ENCODE measurements at regions not wholly inside any gene's neighbourhood (a gene's known extent, or its start where the extent isn't known, plus 50 kb on each side); places are given as distances from the start of the nearest gene placed in this dataset.
"Not testable (repeated sequence)": the region's sequence is repeated elsewhere in the genome, so short reads cannot be mapped to it uniquely, and the experiment has no call there.

DNA sequence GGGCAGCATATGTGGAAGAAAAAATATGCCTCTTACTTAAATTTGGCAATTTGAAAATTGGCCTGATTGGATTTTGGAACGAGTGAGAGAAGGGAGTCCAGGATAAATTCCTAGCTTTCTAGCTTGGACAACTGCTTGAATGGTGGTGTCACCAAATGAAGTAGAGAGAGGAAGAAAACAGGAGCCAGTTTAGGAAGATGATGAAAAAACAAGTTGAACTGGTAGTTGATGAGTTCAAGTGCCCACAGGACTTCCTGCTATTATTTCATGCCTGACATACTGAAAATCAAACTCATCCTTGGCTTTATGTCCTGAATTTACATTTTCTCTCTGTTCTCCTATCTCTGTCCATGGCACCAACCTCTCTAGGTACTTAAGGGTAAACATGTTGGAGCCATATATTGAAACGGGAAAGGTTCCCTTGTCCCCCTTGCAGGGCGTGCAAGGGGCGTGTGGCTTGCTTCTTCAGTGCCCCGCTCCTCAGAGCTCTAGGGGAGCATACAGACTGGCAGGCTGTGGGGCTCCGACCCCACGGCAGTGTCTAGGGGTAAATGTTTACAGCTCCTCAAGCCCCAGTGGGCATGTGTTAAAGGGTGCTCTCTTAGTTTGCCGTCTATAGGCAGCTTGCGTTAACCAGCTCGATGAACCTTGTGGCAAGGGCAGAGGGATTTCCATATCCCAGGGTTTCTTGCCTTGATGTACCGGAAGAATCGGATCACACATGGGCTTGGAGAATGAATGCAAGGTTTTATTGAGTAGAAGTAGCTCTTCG, 250.7 kb upstream of the PGRMC2 start:
- Mint-ChIP-seq H3K4me1 (no peaks in the 10 kb centered on the region), H3K36me3 (ENCODE audit: low read depth) (no peaks in the 10 kb centered on the region), H3K27me3 (peaks cover 12% of the 10 kb centered on the region), H3K27ac (no peak overlapping the region), H3K9me3 (no peaks in the 10 kb centered on the region), H3K4me3 (no peak overlapping the region)
- ATAC-seq (replicated peaks), result no peak

DNA sequence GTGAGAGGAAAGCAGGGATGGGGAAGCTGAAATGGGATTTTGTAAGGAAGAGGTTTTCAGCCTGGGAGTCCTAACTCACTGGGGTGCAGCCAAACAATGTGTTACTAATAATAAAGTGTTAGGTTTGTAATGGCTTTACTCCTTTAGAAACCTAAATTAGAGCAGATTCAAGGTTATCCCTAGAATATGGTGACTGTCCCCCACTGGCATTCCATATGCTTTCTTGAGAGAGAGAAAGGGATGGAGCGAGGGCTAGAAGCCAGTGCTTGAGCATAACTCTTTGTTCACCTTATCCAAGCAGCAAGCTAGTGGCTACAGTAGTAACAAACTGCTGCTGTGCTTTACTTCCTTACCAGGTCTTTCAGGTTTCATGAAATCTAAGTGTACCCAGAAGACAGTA, 249.1 kb upstream of the PGRMC2 start:
- Mint-ChIP-seq H3K36me3 (ENCODE audit: low read depth) (no peaks in the 10 kb centered on the region), H3K27ac (no peak overlapping the region), H3K4me3 (no peak overlapping the region), H3K27me3 (peaks cover 12% of the 10 kb centered on the region), H3K9me3 (no peaks in the 10 kb centered on the region), H3K4me1 (no peaks in the 10 kb centered on the region)
- no peak for ATAC-seq (replicated peaks)

DNA sequence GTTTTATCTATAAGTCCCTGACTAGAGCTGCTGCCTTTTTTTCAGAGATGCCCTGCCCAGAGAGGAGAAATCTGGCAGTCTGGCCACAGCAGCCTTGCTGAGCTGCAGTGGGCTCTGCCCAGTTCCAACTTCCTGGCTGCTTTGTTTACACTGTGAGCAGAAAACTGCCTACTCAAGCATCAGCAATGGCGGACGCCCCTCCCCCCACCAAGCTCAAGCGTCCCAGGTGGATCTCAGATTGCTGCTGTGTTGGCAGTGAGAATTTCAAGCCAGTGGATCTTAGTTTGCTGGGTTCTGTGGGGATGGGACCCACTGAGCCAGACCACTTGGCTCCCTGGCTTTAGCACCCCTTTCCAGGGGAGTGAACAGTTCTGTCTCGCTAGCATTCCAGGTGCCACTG, 247.9 kb upstream of the PGRMC2 start:
- H3K4me1 Mint-ChIP-seq; H3K9me3 Mint-ChIP-seq; H3K36me3 Mint-ChIP-seq (ENCODE audit: low read depth); ATAC-seq (replicated peaks); H3K27ac Mint-ChIP-seq; H3K4me3 Mint-ChIP-seq: not testable (repeated sequence)
- peaks cover 12% of the 10 kb centered on the region for H3K27me3 Mint-ChIP-seq

DNA sequence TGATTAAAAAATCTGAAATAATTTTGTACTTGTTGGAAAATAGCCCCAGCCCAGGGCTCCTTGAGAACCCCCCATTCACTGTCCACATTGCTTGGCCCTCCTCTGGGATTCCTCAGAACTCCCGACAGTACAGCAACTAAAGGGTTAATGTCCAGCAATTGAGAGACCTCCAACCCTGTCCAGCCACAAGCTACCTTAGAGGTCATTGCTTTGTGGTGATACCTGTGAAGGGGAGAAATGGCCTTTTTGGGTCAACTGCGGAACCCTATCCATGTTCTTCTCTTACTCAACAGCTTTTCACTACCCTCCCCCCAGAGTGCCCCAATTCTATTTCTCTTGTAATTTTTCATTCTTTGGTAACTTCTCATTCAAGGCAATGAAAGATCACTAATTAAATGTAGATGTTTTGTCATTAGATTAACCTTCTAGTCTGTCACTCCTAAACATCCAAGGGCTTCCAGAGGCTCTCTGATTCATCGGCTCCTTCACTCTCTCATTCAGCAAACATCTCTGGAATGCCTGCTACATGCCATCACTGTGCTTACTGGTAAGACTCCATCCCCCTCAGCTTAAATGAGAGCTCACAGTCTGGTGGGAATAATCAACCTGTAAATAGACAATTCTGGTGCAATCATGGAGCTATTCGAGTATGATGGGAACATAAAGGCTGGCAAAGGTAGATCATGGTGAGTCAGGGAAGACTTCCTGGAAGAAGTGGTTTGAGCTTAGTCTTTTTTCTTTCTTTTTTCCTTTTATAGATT, 241.4 kb upstream of the PGRMC2 start:
- no peak overlapping the region for H3K27ac Mint-ChIP-seq
- peaks cover 3% of the 10 kb centered on the region for H3K27me3 Mint-ChIP-seq
- no peaks in the 10 kb centered on the region for H3K36me3 Mint-ChIP-seq (ENCODE audit: low read depth)
- no peak overlapping the region for H3K4me3 Mint-ChIP-seq
- ATAC-seq (replicated peaks), result no peak
- peaks cover 4% of the 10 kb centered on the region for H3K9me3 Mint-ChIP-seq
- peaks cover 4% of the 10 kb centered on the region for H3K4me1 Mint-ChIP-seq

DNA sequence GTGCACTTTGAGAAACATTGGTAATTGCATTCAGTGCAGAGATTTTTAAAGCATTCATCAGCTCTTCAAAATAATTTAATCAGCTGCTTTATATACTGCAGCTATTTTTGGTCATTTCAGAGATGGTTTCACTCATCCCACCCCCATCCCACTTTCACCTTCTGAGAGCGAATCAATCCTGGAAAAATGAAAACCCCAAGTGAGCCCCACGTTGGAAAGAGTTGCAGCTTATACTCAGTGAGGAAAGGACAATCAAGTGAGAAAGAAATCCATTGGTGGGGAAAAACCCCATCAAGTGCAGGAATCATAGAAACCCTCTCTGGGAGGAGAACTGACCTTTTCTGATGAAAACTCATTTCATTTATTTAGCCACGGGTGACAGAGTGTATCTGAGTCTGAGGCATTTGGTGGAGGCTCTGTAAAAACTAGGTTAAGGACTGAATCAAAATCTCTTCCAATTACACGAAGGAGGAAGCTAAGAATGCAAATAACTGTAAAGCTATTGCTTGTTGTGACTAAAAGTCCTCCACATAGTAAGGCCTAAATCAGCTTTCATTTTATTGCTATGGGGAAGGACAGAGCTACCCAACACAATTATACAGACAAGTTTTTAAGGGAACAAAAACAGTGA, 240.4 kb upstream of the PGRMC2 start:
- peaks cover 9% of the 10 kb centered on the region for H3K27me3 Mint-ChIP-seq
- peaks cover 4% of the 10 kb centered on the region for H3K4me1 Mint-ChIP-seq
- no peaks in the 10 kb centered on the region for H3K36me3 Mint-ChIP-seq (ENCODE audit: low read depth)
- H3K4me3 Mint-ChIP-seq, result no peak overlapping the region
- peaks cover 4% of the 10 kb centered on the region for H3K9me3 Mint-ChIP-seq
- no peak overlapping the region for H3K27ac Mint-ChIP-seq
- ATAC-seq (replicated peaks), result no peak

DNA sequence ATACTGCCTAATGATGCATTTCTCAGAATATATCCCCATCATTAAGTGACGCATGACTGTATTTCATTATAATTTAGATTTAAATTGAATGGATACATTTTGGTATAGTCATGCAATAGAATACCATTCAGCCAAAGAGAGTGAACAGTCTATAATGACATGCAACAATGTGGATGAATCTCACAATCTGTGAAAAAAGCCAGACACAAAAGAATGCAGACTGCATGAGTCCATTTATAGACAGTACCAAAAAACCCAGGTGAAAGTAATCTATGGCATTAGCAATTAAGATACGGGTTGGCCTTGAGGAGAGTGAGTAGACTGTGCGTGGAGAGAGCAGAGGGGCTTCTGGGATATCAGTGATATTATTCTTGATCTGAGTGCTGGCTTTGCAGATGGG, 239.7 kb upstream of the PGRMC2 start:
- no peak for ATAC-seq (replicated peaks)
- Mint-ChIP-seq H3K9me3 (peaks cover 4% of the 10 kb centered on the region), H3K27ac (no peak overlapping the region), H3K27me3 (peaks cover 12% of the 10 kb centered on the region), H3K4me3 (no peak overlapping the region), H3K4me1 (peaks cover 4% of the 10 kb centered on the region), H3K36me3 (ENCODE audit: low read depth) (no peaks in the 10 kb centered on the region)

DNA sequence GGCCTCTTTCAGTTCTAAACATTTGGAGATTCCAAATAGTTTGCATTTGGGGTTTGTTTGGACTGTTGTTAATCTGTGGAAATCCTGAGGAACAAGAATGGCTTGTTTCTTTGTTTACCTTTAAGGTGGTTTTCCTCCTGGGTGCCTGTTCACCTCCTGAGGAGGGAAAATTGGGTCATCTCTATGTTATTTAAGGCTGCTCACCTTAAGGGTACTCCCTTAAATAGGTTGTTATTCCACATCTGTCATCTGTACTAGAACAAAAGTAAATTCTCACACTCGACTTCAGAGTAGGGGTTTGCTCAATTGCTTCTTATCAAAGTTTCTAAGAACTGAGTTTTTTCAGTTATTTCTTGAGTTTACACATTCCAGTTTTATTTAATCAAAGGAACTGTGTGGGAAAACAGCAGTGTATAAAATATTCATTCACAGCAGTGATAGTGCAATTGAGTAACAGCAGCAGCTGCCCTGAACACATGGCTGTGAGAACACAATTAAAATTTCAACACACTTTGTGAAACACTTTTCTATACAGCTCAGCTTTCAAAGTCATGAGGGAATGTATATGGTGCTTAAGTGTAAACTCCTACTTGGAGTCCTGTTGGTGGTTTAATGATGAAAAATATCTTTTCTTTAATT, 238.5 kb upstream of the PGRMC2 start:
- Mint-ChIP-seq H3K4me1 (peaks cover 4% of the 10 kb centered on the region), H3K4me3 (no peak overlapping the region), H3K27me3 (peaks cover 21% of the 10 kb centered on the region), H3K27ac (peak overlapping the region; percentile 32), H3K36me3 (ENCODE audit: low read depth) (no peaks in the 10 kb centered on the region), H3K9me3 (peaks cover 4% of the 10 kb centered on the region)
- ATAC-seq (replicated peaks), result no peak

DNA sequence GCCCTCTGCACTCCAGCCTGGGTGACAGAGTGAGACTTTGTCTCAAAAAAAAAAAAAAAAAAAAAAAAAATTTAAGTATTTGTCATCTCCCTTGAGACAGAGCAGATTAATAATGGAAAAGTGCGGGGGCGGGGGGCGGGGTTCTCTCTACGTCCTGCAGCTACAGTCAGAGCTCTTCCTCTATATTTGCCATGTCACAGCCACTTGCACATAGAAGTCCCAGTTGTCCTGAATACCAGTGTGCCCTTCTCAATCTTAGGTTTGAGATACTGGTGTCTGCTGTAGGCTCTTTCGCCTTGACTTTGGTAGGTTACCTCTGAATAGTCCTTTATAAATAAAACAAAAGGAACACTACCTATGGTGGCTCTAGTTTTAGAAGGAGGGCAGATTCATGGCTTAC, 237.8 kb upstream of the PGRMC2 start:
- H3K36me3 Mint-ChIP-seq (ENCODE audit: low read depth), result no peaks in the 10 kb centered on the region
- no peak overlapping the region for H3K4me3 Mint-ChIP-seq
- peak overlapping the region; percentile 32 for H3K27ac Mint-ChIP-seq
- ATAC-seq (replicated peaks), result peak; percentile 45
- peaks cover 4% of the 10 kb centered on the region for H3K4me1 Mint-ChIP-seq
- peaks cover 4% of the 10 kb centered on the region for H3K9me3 Mint-ChIP-seq
- peaks cover 27% of the 10 kb centered on the region for H3K27me3 Mint-ChIP-seq

DNA sequence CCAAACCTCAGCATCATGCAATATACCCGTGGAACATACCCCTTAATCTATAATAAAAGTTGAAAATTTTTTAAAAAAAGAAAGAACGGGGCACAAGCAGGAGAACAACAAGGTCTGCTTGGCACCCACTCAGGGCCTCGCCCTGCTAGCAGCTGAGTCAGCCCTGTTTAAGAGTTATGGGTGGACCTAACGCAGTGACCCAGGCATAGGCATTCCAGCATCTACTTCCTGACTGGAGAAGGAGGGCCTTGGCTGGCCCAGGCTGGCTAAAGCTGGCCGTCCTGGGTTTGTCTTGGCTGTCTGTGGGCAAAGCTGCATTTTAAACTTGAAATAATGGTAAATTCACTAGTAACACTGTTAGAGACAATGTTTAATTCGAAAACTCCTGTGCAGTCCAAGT, 236.7 kb upstream of the PGRMC2 start:
- H3K4me3 Mint-ChIP-seq, result no peak overlapping the region
- H3K4me1 Mint-ChIP-seq, result peaks cover 4% of the 10 kb centered on the region
- peaks cover 28% of the 10 kb centered on the region for H3K27me3 Mint-ChIP-seq
- ATAC-seq (replicated peaks), result no peak
- no peaks in the 10 kb centered on the region for H3K36me3 Mint-ChIP-seq (ENCODE audit: low read depth)
- H3K27ac Mint-ChIP-seq, result no peak overlapping the region
- peaks cover 4% of the 10 kb centered on the region for H3K9me3 Mint-ChIP-seq

DNA sequence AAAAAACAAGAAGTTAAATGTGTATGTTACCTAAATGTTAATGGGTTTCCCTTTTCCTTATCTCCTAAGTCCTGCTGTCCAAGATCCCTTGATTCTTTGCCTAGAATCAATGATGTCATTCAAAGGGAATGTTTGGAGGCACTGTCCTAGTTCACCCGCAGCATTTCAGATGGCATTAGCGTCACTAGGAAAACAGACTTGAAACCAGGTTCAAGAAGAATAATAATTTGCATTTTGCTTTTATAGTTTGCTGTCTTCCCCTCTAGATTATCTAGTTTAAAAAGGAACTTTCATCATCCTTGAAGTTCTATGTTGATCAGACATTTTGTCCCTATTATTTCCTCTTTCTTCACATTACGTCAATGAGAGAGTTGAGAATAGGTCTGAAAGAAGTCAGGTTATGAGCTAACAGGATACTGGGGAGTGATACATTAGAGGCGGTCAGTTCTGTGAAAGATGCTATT, 234.1 kb upstream of the PGRMC2 start:
- Mint-ChIP-seq H3K4me3 (no peak overlapping the region), H3K27me3 (peaks cover 28% of the 10 kb centered on the region), H3K4me1 (peaks cover 4% of the 10 kb centered on the region), H3K36me3 (ENCODE audit: low read depth) (no peaks in the 10 kb centered on the region), H3K27ac (no peak overlapping the region), H3K9me3 (peaks cover 4% of the 10 kb centered on the region)
- ATAC-seq (replicated peaks), result no peak

DNA sequence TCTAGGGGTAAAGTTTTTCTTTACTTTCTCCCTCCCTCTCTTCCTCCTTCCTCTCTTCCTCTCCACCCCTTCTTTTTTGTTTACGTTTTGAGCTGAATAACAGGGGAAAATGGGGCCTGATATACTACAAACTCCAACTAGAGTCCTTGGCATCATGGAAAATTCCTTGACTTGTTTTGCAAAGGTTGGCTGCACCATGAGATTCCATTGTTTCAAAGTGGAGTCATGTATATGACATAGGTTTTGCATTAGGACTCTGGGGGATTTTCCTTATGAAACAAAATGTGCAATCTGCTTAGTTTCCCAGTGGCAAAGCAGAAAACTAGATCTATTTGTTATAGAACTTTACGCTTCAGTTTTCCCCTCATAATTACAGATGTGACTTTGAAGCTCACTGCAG, 233.5 kb upstream of the PGRMC2 start:
- Mint-ChIP-seq H3K4me1 (peaks cover 4% of the 10 kb centered on the region), H3K36me3 (ENCODE audit: low read depth) (no peaks in the 10 kb centered on the region), H3K9me3 (peaks cover 4% of the 10 kb centered on the region), H3K27ac (no peak overlapping the region), H3K4me3 (no peak overlapping the region), H3K27me3 (peaks cover 28% of the 10 kb centered on the region)
- ATAC-seq (replicated peaks), result no peak

DNA sequence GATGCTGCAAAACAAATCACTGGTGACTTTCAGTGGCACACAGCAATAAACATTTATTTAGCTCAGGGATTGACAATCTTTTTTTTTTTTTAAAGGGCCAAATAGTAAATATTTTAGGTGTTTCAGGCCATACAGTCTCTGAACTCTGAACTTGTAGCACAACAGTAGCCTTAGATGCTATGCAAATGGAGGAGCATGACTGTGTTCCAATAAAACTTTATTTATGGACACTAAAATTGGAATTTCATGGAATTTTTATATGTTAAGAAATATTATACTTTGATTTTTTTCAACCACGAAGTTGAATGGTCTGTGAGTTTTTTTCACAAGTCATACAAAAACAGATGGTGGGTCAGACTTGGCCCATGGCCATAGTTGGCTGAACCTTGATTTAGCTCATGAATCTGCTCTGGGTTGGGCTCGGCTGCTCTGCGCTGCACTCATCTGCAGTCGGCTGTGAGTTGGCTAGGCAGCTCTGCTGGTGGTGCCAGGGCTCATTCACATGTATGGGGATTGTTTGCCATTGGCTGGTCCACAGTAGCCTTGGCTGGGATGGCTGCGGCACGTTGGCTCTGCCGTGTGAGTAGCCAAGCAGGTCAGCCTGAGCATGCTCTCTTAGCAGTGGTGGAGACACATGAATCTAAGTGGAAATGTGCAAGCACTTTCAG, 231.7 kb upstream of the PGRMC2 start:
- H3K4me1 Mint-ChIP-seq, result no peaks in the 10 kb centered on the region
- H3K36me3 Mint-ChIP-seq (ENCODE audit: low read depth), result no peaks in the 10 kb centered on the region
- H3K27ac Mint-ChIP-seq, result no peak overlapping the region
- no peaks in the 10 kb centered on the region for H3K9me3 Mint-ChIP-seq
- no peak overlapping the region for H3K4me3 Mint-ChIP-seq
- H3K27me3 Mint-ChIP-seq, result peaks cover 25% of the 10 kb centered on the region
- ATAC-seq (replicated peaks), result no peak

DNA sequence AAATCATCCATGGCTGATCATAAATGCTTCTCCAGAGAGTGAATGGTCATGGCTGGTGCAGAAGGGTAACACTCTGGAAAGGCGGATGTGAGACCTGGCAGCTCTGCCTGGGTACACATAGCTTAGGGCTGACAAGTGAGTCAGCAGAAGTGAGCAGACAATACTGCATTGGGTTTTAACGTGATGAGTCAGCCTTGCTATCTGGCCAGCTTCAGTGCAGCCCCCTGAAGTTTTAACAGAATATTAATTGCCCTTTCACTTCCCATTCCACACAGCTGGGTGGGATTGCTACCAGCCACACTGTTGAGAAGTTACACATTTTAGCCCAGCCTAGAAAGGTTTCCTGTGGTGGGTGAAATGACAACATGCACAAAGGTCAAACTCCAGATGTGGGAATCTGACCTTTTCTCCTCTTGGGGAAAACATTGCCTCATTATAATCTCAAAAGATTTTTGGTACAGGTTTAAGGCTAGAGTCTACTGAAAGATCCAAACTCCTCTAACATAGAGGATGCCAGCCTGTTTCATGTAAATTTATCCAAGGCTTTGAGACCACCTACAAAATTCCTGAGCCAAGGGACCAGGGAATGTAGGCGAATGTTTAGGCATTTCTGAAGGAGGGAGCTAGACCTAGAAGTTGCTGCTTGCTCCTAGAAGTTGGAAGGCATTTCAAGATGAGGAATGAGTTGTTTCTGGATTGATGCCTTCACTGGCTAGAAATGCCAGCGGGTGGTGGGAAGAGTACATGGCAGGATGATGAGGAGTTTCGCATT, 230.3 kb upstream of the PGRMC2 start:
- Mint-ChIP-seq H3K4me1 (peaks cover 6% of the 10 kb centered on the region), H3K36me3 (ENCODE audit: low read depth) (no peaks in the 10 kb centered on the region), H3K27me3 (peaks cover 19% of the 10 kb centered on the region), H3K4me3 (no peak overlapping the region), H3K9me3 (no peaks in the 10 kb centered on the region), H3K27ac (no peak overlapping the region)
- peak; percentile 74 for ATAC-seq (replicated peaks)
